Pulmonary artery endothelial cell (primary cell): ENCODE measurements at regions not wholly inside any gene's neighbourhood (a gene's known extent, or its start where the extent isn't known, plus 50 kb on each side); places are given as distances from the start of the nearest gene placed in this dataset.
"Not testable (repeated sequence)": the region's sequence is repeated elsewhere in the genome, so short reads cannot be mapped to it uniquely, and the experiment has no call there.

Source experiments
- DNase-seq: peaks from one replicate; pipeline ENCODE4 v3.0.0-alpha.2; 2011; ENCODE audit warnings: low read depth, low spot score

- no peak for DNase-seq
Observed at GRCh38 chr5:121478636-121479035, 373.0 kb upstream of the FTMT start.

GRCh38 chr5:121479337-121479736 is 372.3 kb upstream of the FTMT start:
- DNase-seq: no peak

DNA sequence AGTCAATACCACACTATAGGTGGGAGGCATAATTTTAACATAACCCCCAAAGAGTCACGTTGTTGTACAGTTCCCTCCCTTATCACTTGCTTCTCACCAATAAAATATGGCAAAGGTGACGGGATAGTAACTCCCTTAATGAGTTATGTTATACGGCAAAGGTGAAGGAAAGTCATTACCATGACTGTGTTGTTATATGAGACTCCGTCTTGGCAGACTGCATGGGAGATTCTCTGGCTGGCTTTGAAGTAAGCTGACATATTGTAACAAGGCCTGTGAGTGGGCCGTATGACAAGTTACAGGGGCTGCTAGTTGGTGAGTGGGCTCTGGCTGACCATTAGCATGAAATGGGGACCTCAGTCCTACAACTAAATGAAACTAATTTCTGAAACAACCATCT is 366.4 kb upstream of the FTMT start:
- DNase-seq: no peak

- not testable (repeated sequence) for DNase-seq
Observed at GRCh38 chr5:121485999-121486398, 365.7 kb upstream of the FTMT start.

- no peak for DNase-seq
Observed at GRCh38 chr5:121489972-121490371, 361.7 kb upstream of the FTMT start.

- no peak for DNase-seq
Observed at GRCh38 chr5:121497176-121497575, 354.5 kb upstream of the FTMT start.

GRCh38 chr5:121500310-121500709 is 351.4 kb upstream of the FTMT start:
- no peak for DNase-seq

GRCh38 chr5:121503111-121503840 is 348.4 kb upstream of the FTMT start:
- no peak for DNase-seq

GRCh38 chr5:121516997-121517396 is 334.7 kb upstream of the FTMT start:
- no peak for DNase-seq

DNA sequence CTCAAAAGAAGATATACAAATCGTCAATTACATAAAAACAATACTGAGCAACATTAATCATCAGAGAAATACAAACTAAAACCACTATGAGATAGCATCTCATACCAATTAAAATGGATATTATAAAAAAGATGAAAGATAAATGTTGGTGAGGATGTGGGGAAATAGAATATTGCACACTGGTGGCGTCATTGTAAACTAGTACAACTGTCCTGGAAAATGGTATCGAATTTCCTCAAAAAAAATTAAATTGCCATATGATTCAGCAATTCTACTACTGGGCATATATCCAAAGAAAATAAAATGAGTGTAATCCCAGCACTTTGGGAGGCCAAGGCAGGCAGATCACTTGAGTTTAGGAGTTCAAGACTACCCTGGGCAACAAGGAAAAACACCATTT is 326.0 kb upstream of the FTMT start:
- DNase-seq: no peak

- DNase-seq: no peak
Observed at GRCh38 chr5:121526908-121527307, 324.8 kb upstream of the FTMT start.

DNA sequence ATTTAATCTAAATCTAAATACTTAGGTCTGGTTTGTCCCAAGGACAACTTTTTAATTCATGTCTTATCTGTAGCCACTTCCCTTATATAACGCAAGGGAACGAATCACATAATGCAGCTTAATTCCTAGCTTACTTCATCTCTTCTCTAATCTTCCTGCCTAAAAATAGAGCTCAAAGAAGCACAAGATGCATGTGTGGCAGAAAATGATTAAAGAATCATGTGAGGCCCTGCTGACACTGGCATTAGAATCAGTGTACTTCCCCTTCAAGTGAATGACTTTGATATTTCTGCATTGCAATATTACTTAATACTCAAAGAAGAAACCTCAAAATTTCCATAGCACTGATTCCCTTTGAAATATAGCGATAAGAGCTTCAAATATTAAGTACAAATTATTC is 317.9 kb upstream of the FTMT start:
- DNase-seq: no peak

DNA sequence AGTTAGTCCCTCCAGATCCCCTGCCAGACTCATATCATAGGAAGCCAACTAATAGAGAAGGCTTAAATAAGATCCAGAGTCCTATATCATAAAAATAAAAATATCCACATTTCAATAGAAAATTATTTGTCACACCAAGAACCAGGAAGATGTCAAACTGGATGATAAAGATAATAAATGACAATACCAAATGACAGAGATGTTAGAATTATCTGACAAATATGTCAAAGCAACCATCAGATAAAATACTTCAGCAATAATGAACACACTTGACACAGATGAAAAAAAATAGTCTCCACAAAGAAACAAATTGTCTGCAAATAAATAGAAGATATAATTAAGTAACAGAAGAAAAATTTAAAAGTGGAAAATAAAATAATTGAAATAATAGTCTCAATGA is 300.7 kb upstream of the FTMT start:
- DNase-seq: no peak

GRCh38 chr5:121559832-121560231 is 291.9 kb upstream of the FTMT start:
- DNase-seq: no peak

DNA sequence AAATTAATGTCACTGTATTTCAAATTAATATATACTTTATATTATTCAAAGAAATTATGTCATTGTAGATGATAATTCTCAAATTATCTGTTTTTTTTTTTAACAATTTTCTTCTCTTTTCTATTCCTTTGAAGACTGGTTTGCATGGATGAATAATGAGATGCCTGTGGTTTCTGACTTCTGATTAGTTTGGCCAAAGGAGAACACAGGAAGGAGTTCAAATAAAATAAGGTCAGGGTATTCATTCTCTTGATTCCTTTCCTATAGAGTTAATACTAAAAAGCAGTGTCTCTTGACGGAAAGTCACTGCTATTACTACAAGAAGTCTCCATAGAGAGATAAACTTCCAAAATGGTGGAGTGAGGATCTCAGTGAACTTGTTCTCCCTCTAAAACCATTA is 279.6 kb upstream of the FTMT start:
- DNase-seq: no peak

GRCh38 chr5:121573721-121574382 is 277.8 kb upstream of the FTMT start:
- DNase-seq: no peak

DNA sequence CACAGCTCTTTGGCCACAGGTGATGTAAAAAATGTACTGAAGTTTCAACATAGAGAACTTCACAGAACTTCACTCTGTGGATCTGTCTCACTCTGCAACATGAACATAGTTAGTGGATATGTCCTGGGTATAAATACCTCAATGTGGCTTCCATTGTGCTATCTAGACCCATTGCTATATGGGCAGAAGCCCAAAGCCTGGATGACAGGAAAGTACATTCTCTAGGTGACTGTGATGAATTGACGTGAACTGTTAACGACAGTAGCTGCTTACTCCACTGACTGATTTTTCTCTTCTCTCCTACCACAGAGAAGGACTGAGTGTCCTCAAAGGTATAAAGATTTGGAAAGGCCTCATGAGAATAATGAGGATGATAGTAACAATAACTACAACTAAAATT is 270.1 kb upstream of the FTMT start:
- DNase-seq: no peak

DNA sequence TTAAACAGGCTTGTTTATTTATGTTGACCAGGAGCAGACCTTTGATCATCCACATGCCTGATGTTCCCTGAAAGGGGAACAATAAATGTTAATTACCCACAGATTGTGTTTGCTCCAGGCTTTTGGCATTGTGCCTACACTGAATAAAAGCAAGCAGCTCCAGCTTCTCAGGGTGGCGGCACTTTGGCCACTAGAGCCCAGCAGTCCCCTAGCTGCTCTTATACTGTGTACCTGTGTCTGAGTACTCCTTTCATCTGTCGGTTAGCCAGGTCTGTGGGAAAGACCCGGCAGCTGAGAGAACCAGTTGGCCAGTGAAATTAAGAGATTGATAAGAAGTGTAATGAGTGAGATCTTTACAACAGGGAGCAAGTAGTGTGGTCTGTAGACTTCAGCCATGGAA is 254.8 kb upstream of the FTMT start:
- DNase-seq: no peak

GRCh38 chr5:121608826-121609225 is 242.9 kb upstream of the FTMT start:
- DNase-seq: no peak

DNA sequence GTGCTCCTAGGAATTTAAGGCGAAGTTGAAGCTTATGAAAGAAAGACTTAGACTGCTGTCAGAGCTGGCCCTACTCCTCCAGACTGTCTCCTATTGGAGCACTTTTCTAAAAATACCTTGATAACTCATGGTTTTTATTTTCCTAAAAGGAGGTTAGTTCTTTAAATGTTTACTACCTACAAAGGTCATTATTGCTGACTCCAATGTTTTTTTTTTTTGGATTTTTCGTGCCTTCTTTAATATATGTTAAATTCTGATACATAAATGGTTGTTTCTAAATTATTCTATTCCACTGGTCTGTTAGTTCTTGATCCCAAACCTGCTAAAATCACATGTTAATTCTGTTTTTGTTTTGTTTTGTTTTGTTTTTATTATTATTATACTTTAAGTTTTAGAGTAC is 227.6 kb upstream of the FTMT start:
- DNase-seq: no peak

DNA sequence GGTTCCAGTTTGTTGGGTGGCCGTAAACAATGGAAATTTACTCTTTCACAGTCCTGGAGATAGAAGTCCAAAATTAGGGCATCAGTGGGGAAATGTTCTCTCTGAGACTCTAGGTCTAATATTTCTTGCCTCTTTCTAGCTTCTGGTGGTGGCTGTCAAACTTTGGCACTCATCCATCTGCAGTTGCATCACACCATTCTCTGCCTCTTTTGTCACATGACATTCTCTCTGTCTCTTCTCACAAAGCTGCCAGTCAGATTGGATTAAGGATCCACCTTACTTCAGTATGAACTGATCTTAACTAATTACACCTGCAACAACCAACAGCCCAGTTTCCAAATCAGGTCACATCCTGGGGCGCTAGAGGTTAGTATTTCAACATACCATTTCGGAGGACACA is 222.9 kb upstream of the FTMT start:
- DNase-seq: no peak

GRCh38 chr5:121630402-121630801 is 221.3 kb upstream of the FTMT start:
- DNase-seq: no peak

- DNase-seq: no peak
Observed at GRCh38 chr5:121634946-121635345, 216.7 kb upstream of the FTMT start.
